ENCODE measurements at regions not wholly inside any gene's neighbourhood (a gene's known extent, or its start where the extent isn't known, plus 50 kb on each side); places are given as distances from the start of the nearest gene placed in this dataset.

DNA sequence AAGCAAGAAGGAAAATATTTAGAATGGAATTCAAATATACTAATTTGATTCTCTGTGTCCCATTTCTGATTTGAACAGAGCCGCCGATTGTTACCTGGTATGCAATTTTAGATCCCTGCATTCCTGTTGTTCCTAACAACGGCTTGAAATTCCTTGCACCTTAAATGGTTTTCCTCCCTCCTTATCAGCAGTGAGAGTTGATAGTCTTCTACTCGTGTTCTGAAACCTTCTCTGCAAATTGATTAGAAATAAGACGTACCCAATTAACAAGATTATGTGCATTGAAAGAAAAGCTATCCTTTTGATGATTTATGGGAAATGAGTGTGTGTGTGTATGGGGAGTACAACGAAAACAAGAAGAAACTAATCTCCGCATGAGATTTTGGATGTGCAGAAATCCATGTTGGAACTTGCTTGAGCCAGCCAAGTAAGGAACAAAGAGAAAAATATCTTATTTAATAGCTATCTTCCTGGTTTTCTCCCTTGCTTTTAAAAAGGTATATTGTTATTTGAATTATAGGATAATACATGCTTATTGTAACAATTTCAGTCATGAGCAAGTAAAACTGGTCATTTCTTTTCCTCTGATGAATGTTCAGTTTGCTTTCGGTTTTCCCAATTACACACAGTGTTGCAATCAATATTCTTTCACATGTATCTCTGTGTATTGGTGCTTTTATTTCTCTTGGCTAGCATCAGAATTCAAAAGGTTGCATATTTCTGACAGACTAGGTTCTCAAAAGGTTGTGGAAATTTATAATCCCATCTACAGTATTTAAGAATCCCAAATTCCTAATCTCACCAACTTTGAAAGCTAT is 211.1 kb upstream of the ACTBL2 start:
- DNase-seq = no peak
- Histone ChIP-seq H3K27ac (ENCODE audit: insufficient read depth in 1 of 2, low read depth in 1 of 2, low read length in 2 of 2, poor library complexity in 1 of 2, severe bottlenecking in 2 of 2) (no peak overlapping the region), H3K4me1 (ENCODE audit: control extremely low read depth in 1 of 4, control insufficient read depth in 4 of 4, insufficient read depth in 4 of 4, low read length in 3 of 4) (no peaks in the 10 kb centered on the region), H3K36me3 (ENCODE audit: control insufficient read depth in 4 of 4, insufficient read depth in 4 of 4, low read length in 3 of 4) (no peaks in the 10 kb centered on the region), H3K9me3 (ENCODE audit: control extremely low read depth in 1 of 5, control insufficient read depth in 4 of 5, insufficient read depth in 2 of 5, low read depth in 1 of 5, low read length in 4 of 5) (no peaks in the 10 kb centered on the region), H3K4me3 (ENCODE audit: control insufficient read depth in 1 of 7, extremely low read depth in 1 of 7, insufficient read depth in 4 of 7, low read depth in 2 of 7, low read length in 6 of 7) (no peak overlapping the region), H3K27me3 (replicated peaks in 2 of 5; ENCODE audit: control insufficient read depth in 4 of 5, insufficient read depth in 5 of 5, low read length in 4 of 5) (no peaks in the 10 kb centered on the region)
- POLR2A ChIA-PET = no interaction called here
- CTCF ChIA-PET = no interaction called here
- WGBS (ENCODE audit: insufficient coverage) = 97% methylated on average over 5 of the region's 8 CpGs

- Histone ChIP-seq H3K36me3 (ENCODE audit: control insufficient read depth in 4 of 4, insufficient read depth in 4 of 4, low read length in 3 of 4) (no peaks in the 10 kb centered on the region), H3K4me3 (ENCODE audit: control insufficient read depth in 1 of 7, extremely low read depth in 1 of 7, insufficient read depth in 4 of 7, low read depth in 2 of 7, low read length in 6 of 7) (no peak overlapping the region), H3K4me1 (ENCODE audit: control extremely low read depth in 1 of 4, control insufficient read depth in 4 of 4, insufficient read depth in 4 of 4, low read length in 3 of 4) (no peaks in the 10 kb centered on the region), H3K27me3 (replicated peaks in 2 of 5; ENCODE audit: control insufficient read depth in 4 of 5, insufficient read depth in 5 of 5, low read length in 4 of 5) (no peaks in the 10 kb centered on the region), H3K9me3 (ENCODE audit: control extremely low read depth in 1 of 5, control insufficient read depth in 4 of 5, insufficient read depth in 2 of 5, low read depth in 1 of 5, low read length in 4 of 5) (no peaks in the 10 kb centered on the region), H3K27ac (ENCODE audit: insufficient read depth in 1 of 2, low read depth in 1 of 2, low read length in 2 of 2, poor library complexity in 1 of 2, severe bottlenecking in 2 of 2) (no peak overlapping the region)
- peak; percentile 12 to 51 (median 49) for DNase-seq
- 98% methylated on average over 4 of the region's 6 CpGs for WGBS (ENCODE audit: insufficient coverage)
- POLR2A ChIA-PET = no interaction called here
- CTCF ChIA-PET = interaction anchor here (0.6 kb wide), 1 partner anchor 561 kb away, joined by 3 read pairs; no protein-coding TSS in a partner anchor
Observed at GRCh38 chr5:57692582-57693487, 210.2 kb upstream of the ACTBL2 start.

GRCh38 chr5:57690724-57691123 is 208.1 kb upstream of the ACTBL2 start:
- Histone ChIP-seq H3K27ac (ENCODE audit: insufficient read depth in 1 of 2, low read depth in 1 of 2, low read length in 2 of 2, poor library complexity in 1 of 2, severe bottlenecking in 2 of 2) (no peak overlapping the region), H3K36me3 (ENCODE audit: control insufficient read depth in 4 of 4, insufficient read depth in 4 of 4, low read length in 3 of 4) (no peaks in the 10 kb centered on the region), H3K9me3 (ENCODE audit: control extremely low read depth in 1 of 5, control insufficient read depth in 4 of 5, insufficient read depth in 2 of 5, low read depth in 1 of 5, low read length in 4 of 5) (no peaks in the 10 kb centered on the region), H3K4me1 (ENCODE audit: control extremely low read depth in 1 of 4, control insufficient read depth in 4 of 4, insufficient read depth in 4 of 4, low read length in 3 of 4) (no peaks in the 10 kb centered on the region), H3K27me3 (replicated peaks in 2 of 5; ENCODE audit: control insufficient read depth in 4 of 5, insufficient read depth in 5 of 5, low read length in 4 of 5) (no peaks in the 10 kb centered on the region), H3K4me3 (ENCODE audit: control insufficient read depth in 1 of 7, extremely low read depth in 1 of 7, insufficient read depth in 4 of 7, low read depth in 2 of 7, low read length in 6 of 7) (no peak overlapping the region)
- ChIA-PET POLR2A (no interaction called here), CTCF (no interaction called here)
- no peak for DNase-seq
- no CpG with 5 or more reads among the region's 2 CpGs for WGBS (ENCODE audit: insufficient coverage)

- H3K27me3 ChIP-seq (replicated peaks in 2 of 5; ENCODE audit: control insufficient read depth in 4 of 5, insufficient read depth in 5 of 5, low read length in 4 of 5) = no peaks in the 10 kb centered on the region
- ChIA-PET CTCF (no interaction called here), POLR2A (interaction anchor here (0.6 kb wide), 1 partner anchor 258 kb away, joined by 4 read pairs; no protein-coding TSS in a partner anchor)
- no peaks in the 10 kb centered on the region for H3K36me3 ChIP-seq (ENCODE audit: control insufficient read depth in 4 of 4, insufficient read depth in 4 of 4, low read length in 3 of 4)
- 100% methylated on average over 3 of the region's 3 CpGs for WGBS (ENCODE audit: insufficient coverage)
- peaks cover 0 to 2% (median 0%) of the 10 kb centered on the region in 4 experiments for H3K4me1 ChIP-seq (ENCODE audit: control extremely low read depth in 1 of 4, control insufficient read depth in 4 of 4, insufficient read depth in 4 of 4, low read length in 3 of 4)
- H3K4me3 ChIP-seq (ENCODE audit: control insufficient read depth in 1 of 7, extremely low read depth in 1 of 7, insufficient read depth in 4 of 7, low read depth in 2 of 7, low read length in 6 of 7) = no peak overlapping the region
- H3K27ac ChIP-seq (ENCODE audit: insufficient read depth in 1 of 2, low read depth in 1 of 2, low read length in 2 of 2, poor library complexity in 1 of 2, severe bottlenecking in 2 of 2) = no peak overlapping the region
- no peak for DNase-seq
- H3K9me3 ChIP-seq (ENCODE audit: control extremely low read depth in 1 of 5, control insufficient read depth in 4 of 5, insufficient read depth in 2 of 5, low read depth in 1 of 5, low read length in 4 of 5) = peaks cover 0 to 1% (median 0%) of the 10 kb centered on the region in 5 experiments
Observed at GRCh38 chr5:57687596-57687995, 205.0 kb upstream of the ACTBL2 start.

DNA sequence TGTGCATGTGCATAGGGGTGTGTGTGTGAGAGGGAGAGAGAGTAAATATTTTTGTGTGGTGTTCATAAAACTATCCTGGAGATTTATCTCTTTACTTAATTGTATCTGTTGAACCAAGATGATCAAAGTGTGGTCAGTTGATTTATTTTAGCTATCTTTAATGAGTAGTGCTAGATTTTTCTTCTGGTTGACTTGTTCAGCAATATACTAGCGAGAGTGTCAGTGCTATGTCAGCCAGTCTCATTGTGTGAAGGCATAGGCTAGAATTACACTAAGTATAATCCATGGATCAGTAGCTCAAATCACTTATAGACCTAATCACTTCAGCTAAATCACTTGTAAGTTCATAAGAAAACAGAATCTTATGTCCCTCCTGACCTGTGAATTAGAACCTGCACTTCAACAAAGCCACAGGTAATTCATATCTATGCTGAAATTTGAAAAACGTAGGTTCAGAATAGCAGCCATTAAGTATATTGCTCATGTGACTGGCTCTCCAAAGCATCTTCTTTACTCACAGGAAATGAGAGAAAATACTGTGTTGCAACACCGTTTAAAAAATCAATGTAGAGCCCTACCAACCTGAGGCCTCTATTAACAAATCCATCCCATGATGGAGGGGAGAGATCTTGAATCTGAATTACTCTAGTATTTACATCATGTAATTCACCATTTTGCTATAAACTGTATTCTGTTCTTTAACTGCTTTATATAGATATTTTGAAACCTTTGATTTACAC is 203.1 kb upstream of the ACTBL2 start:
- CTCF ChIA-PET = no interaction called here
- DNase-seq = no peak
- Histone ChIP-seq H3K4me1 (ENCODE audit: control extremely low read depth in 1 of 4, control insufficient read depth in 4 of 4, insufficient read depth in 4 of 4, low read length in 3 of 4) (peaks cover 0 to 2% (median 0%) of the 10 kb centered on the region in 4 experiments), H3K4me3 (ENCODE audit: control insufficient read depth in 1 of 7, extremely low read depth in 1 of 7, insufficient read depth in 4 of 7, low read depth in 2 of 7, low read length in 6 of 7) (no peak overlapping the region), H3K27ac (ENCODE audit: insufficient read depth in 1 of 2, low read depth in 1 of 2, low read length in 2 of 2, poor library complexity in 1 of 2, severe bottlenecking in 2 of 2) (no peak overlapping the region), H3K9me3 (ENCODE audit: control extremely low read depth in 1 of 5, control insufficient read depth in 4 of 5, insufficient read depth in 2 of 5, low read depth in 1 of 5, low read length in 4 of 5) (peaks cover 0 to 1% (median 0%) of the 10 kb centered on the region in 5 experiments), H3K27me3 (replicated peaks in 2 of 5; ENCODE audit: control insufficient read depth in 4 of 5, insufficient read depth in 5 of 5, low read length in 4 of 5) (no peaks in the 10 kb centered on the region), H3K36me3 (ENCODE audit: control insufficient read depth in 4 of 4, insufficient read depth in 4 of 4, low read length in 3 of 4) (no peaks in the 10 kb centered on the region)
- POLR2A ChIA-PET = no interaction called here
- WGBS (ENCODE audit: insufficient coverage) = 100% methylated on average over 1 of the region's 3 CpGs

DNA sequence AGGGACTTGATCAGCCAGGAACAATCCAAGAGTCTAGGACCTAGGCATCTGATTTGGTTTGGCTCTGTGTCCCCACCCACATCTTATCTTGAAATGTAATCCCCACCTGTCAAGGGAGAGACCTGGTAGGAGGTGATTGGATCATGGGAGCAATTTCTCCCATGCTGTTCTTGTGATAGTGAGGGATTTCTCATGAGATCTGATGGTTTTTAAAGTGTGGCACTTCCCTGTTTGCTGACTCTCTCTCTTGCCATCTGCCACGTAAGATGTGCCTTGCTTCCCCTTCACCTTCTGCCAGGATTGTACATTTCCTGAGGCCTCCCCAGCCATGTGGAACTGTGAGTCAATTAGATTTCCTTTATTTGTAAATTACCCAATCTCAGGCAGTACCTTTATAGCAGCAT is 201.7 kb upstream of the ACTBL2 start:
- 33% methylated on average over 1 of the region's 1 CpG for WGBS (ENCODE audit: insufficient coverage)
- H3K4me3 ChIP-seq (ENCODE audit: control insufficient read depth in 1 of 7, extremely low read depth in 1 of 7, insufficient read depth in 4 of 7, low read depth in 2 of 7, low read length in 6 of 7) = no peak overlapping the region
- ChIA-PET CTCF (interaction anchor here (0.9 kb wide), 1 partner anchor 23 kb away, joined by 4 read pairs; no protein-coding TSS in a partner anchor), POLR2A (no interaction called here)
- peak in 2 of 3 donors; percentile 48 to 60 for DNase-seq
- no peaks in the 10 kb centered on the region for H3K36me3 ChIP-seq (ENCODE audit: control insufficient read depth in 4 of 4, insufficient read depth in 4 of 4, low read length in 3 of 4)
- no peaks in the 10 kb centered on the region for H3K27me3 ChIP-seq (replicated peaks in 2 of 5; ENCODE audit: control insufficient read depth in 4 of 5, insufficient read depth in 5 of 5, low read length in 4 of 5)
- H3K27ac ChIP-seq (ENCODE audit: insufficient read depth in 1 of 2, low read depth in 1 of 2, low read length in 2 of 2, poor library complexity in 1 of 2, severe bottlenecking in 2 of 2) = no peak overlapping the region
- peaks cover 0 to 1% (median 0%) of the 10 kb centered on the region in 5 experiments for H3K9me3 ChIP-seq (ENCODE audit: control extremely low read depth in 1 of 5, control insufficient read depth in 4 of 5, insufficient read depth in 2 of 5, low read depth in 1 of 5, low read length in 4 of 5)
- H3K4me1 ChIP-seq (ENCODE audit: control extremely low read depth in 1 of 4, control insufficient read depth in 4 of 4, insufficient read depth in 4 of 4, low read length in 3 of 4) = peaks cover 0 to 2% (median 0%) of the 10 kb centered on the region in 4 experiments

Data from common myeloid progenitor, CD34-positive (primary cell).